ENCODE measurements at regions not wholly inside any gene's neighbourhood (a gene's known extent, or its start where the extent isn't known, plus 50 kb on each side); places are given as distances from the start of the nearest gene placed in this dataset.

DNA sequence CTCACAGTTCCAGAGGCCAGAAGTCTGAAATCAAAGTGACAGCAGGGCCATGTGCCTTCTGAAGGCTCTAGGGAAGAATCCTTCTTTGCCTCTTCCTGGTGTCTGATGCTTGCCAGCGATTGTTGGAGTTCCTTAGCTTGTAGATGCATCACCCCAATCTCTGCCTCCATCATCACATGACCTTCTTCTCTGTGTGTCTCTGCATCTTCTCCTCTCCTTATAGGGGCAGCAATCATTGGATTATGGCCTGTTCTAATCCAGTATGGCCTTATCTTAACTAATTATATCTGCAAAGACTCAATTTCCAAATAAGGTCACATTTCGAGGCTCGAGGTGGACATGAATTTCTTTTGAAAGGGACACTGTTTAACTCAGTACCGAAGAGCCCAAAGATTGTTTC lies 71.7 kb upstream of the RAI2 start:
- no peak overlapping the region for H3K27ac ChIP-seq
- TF ChIP-seq, protein P1, sequence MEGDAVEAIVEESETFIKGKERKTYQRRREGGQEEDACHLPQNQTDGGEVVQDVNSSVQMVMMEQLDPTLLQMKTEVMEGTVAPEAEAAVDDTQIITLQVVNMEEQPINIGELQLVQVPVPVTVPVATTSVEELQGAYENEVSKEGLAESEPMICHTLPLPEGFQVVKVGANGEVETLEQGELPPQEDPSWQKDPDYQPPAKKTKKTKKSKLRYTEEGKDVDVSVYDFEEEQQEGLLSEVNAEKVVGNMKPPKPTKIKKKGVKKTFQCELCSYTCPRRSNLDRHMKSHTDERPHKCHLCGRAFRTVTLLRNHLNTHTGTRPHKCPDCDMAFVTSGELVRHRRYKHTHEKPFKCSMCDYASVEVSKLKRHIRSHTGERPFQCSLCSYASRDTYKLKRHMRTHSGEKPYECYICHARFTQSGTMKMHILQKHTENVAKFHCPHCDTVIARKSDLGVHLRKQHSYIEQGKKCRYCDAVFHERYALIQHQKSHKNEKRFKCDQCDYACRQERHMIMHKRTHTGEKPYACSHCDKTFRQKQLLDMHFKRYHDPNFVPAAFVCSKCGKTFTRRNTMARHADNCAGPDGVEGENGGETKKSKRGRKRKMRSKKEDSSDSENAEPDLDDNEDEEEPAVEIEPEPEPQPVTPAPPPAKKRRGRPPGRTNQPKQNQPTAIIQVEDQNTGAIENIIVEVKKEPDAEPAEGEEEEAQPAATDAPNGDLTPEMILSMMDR (IDR thresholded peaks at IDR 0.05) = no peak
- no peak for TF ChIP-seq ZFX (IDR thresholded peaks at IDR 0.05; ENCODE audit: borderline replicate concordance)

DNA sequence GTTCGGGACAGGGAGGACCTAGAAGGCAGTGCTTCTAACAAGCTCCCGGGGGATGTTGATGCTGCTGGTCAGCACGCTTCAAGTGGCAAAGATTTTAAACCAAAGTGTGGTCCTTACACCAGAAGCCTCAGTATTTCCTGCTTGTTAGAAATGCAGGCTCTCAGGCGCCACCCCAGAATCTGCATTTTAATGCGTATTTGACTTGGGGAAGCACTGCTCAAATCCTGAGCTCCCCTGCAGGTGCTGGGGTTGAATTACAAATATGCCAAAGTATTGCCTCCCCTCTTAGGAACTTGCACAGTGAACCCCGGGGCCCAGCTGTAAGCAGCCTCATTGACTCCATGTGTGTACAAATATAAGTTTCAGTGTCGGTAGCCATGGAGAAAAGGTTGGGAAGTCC lies 70.8 kb upstream of the RAI2 start:
- no peak overlapping the region for H3K27ac ChIP-seq
- TF ChIP-seq, protein P1 (IDR thresholded peaks at IDR 0.05) = no peak
- no peak for TF ChIP-seq ZFX (IDR thresholded peaks at IDR 0.05; ENCODE audit: borderline replicate concordance)

DNA sequence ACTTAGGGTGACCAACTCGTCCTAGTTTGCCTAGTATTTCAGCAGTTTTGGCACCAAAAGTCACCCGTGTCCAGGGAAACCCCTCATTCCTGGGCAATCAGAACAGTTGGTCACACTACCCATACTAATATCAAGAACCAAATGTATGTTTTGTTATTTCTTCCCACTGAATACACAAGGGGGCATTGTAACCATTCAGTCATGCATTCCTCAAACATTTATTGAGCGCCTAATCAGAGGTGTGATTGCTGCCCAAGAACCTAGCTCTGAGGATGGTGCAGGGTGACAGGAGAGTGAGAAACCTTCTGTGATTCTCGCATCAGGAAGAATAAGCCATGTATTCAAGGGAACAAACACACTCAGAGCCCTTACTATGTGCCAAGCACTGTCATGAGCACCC lies 69.8 kb upstream of the RAI2 start:
- H3K27ac ChIP-seq = no peak overlapping the region
- TF ChIP-seq, protein P1 (IDR thresholded peaks at IDR 0.05) = 0 out of 2 replicates have a peak, but pooled peaks have one; percentile 8
- no peak for TF ChIP-seq ZFX (IDR thresholded peaks at IDR 0.05; ENCODE audit: borderline replicate concordance)

DNA sequence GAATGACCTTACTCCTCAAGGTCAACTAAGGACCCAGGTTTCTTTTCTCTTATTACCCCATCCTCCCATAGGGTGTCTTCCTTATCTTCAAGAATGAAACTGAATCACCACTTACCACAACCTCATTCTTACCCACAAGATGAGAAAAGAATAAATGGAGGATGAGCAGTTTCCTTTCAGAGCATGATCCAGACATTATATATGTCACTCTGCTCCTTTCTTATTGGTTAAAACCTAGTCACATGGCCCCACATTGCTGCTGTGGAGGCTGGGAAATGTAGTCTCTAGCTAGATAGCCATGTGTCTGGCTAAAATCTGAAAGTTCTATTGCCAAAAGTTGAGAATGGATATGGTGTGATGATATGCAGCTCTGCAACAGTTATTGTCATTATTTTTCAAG lies 62.4 kb upstream of the RAI2 start:
- TF ChIP-seq, protein P1 (IDR thresholded peaks at IDR 0.05) = no peak
- no peak for TF ChIP-seq ZFX (IDR thresholded peaks at IDR 0.05; ENCODE audit: borderline replicate concordance)
- H3K27ac ChIP-seq = no peak overlapping the region

DNA sequence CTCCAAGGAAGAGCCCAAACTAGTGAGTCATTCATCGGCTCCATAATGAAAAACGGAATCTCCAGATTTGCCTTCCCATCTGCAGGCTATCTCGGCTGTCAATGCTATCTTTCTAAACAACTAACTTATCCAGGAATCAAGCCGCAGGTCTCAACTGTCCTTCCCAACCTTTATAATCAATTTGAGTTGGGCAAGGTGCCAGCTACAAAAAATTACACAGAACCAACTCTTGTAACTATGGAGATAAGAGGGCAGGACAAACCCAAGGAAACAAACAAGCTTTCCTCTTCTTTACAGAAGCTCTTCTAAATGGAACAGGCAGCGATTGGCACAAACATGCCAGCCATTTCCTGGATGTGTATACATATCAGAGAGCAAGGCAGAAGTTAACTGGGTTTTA lies 61.2 kb upstream of the RAI2 start:
- TF ChIP-seq, protein P1 (IDR thresholded peaks at IDR 0.05) = no peak
- TF ChIP-seq ZFX (IDR thresholded peaks at IDR 0.05; ENCODE audit: borderline replicate concordance) = no peak
- H3K27ac ChIP-seq = no peak overlapping the region

DNA sequence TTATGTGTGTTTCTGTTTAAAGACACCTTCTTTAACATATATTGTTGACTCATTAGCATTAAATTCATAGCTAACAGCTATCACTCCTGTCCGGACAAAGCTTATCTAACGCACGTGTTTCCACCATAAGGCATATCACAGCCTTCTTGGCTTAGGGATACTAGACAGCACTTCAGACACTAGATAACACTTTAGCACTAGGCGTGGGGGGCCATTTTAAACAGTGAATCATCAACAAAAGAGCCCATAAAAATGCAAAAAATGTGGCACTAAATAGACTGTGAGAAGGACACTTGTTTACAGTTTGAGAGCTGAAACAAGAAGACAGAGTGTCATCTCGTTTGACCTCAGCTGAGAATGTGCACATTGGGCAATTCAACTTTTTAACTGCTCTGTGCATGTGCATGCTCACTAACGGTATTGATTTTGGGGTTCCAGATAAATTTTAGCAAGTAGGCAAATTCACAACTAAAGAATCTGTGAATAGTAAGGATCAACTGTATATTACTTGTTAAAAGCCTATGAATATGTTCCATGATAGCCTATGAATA lies 58.9 kb upstream of the RAI2 start:
- H3K27ac ChIP-seq = no peak overlapping the region
- TF ChIP-seq ZFX (IDR thresholded peaks at IDR 0.05; ENCODE audit: borderline replicate concordance) = no peak
- TF ChIP-seq, protein P1 (IDR thresholded peaks at IDR 0.05) = no peak

DNA sequence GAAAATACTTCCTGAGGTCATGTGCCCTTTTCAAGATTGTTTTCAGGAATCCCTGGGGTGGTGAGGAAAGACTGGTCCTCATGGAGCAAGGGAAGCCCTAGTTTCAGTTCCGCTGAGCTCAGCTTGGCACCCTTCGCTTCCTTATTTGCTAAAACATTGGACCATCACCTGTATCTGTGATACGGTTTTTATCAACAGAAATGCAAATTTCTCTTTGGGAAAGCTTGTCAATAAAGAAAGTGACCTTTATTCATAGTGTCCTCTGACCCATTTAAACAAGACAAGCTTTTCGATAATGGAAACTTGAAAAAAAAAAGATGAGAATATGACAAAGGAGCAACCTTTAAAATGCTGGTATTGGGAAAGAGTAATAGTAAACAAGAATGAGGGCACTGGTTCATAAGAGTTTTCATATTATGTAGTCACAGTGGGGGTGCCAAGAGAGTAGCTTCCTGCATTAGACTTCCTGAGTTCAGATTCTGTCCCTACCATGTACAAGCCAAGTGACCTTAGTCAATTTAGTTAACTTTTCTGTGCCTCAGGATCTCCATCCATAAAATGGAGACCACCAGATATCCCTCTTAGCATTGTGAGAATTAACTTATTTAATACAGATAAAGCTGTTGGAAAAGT lies 57.0 kb upstream of the RAI2 start:
- TF ChIP-seq, protein P1 (IDR thresholded peaks at IDR 0.05) = no peak

More for the DNA sequence above, 57.0 kb upstream of the RAI2 start:
- no peak overlapping the region for H3K27ac ChIP-seq

Data from 22Rv1 (cell line).